HepG2 (cell line): ENCODE measurements at regions not wholly inside any gene's neighbourhood (a gene's known extent, or its start where the extent isn't known, plus 50 kb on each side); places are given as distances from the start of the nearest gene placed in this dataset.

ENCODE experiments used
- BCL3 ChIP-seq: sonication (generic); formaldehyde crosslinking; IDR thresholded peaks from 2 replicates; pipeline ENCODE4 v1.5.1; 2020; ENCODE audit warnings: mild to moderate bottlenecking, missing genetic modification reagents, moderate library complexity
- CREB3 ChIP-seq: sonication (generic); formaldehyde crosslinking; IDR thresholded peaks from 2 replicates; pipeline ENCODE4 v1.5.0; 2020; ENCODE audit warnings: missing genetic modification reagents
- EP300 ChIP-seq, 3 experiments: sonication (generic) in 1 of 3; formaldehyde crosslinking in 1 of 3; IDR thresholded peaks; 2 replicates each; pipeline versions ENCODE4 v1.5.1 to v1.6.1; 2011 to 2020; ENCODE audit warnings: low read depth in 2 of 3, low read length in 2 of 3, borderline replicate concordance in 1 of 3, improper control_type of control experiment in 1 of 3, mild to moderate bottlenecking in 1 of 3, missing genetic modification reagents in 1 of 3, moderate library complexity in 1 of 3
- FOXP1 ChIP-seq, 2 experiments: fragments of 450-650 bp in 1 of 2; IDR thresholded peaks; 2 replicates each; pipeline ENCODE4 v1.6.1; 2017 to 2018; ENCODE audit warnings: antibody characterized with exemption in 1 of 2
- HOXD1 ChIP-seq: sonication (generic); formaldehyde crosslinking; IDR thresholded peaks from 2 replicates; pipeline ENCODE4 v1.5.0; 2020; ENCODE audit warnings: missing genetic modification reagents
- KLF6 ChIP-seq: IDR thresholded peaks from 2 replicates; pipeline ENCODE4 v1.8.0; 2016; ENCODE audit warnings: missing biosample characterization, missing genetic modification reagents
- PATZ1 ChIP-seq: sonication (generic); formaldehyde crosslinking; IDR thresholded peaks from 2 replicates; pipeline ENCODE4 v1.4.0; 2020; ENCODE audit warnings: missing genetic modification reagents
- PRMT3 ChIP-seq: sonication (generic); formaldehyde crosslinking; IDR thresholded peaks from 2 replicates; pipeline ENCODE4 v1.8.1; 2022; ENCODE audit warnings: low read depth, mild to moderate bottlenecking, moderate library complexity, missing genetic modification reagents, borderline replicate concordance
- RFX1 ChIP-seq: fragments of 450-650 bp; IDR thresholded peaks from 2 replicates; pipeline ENCODE4 v1.6.1; 2017
- SOX6 ChIP-seq, 2 experiments: fragments of 450-650 bp in 1 of 2; sonication (generic) in 1 of 2; formaldehyde crosslinking in 1 of 2; IDR thresholded peaks; 2 replicates each; pipeline versions ENCODE4 v1.4.0 to v1.6.1; 2017 to 2020; ENCODE audit warnings: antibody characterized with exemption in 1 of 2, mild to moderate bottlenecking in 1 of 2, missing genetic modification reagents in 1 of 2
- TAF1 ChIP-seq: sonication (generic); formaldehyde crosslinking; IDR thresholded peaks from 2 replicates; pipeline ENCODE4 v1.4.0; 2020; ENCODE audit warnings: missing genetic modification reagents
- TBP ChIP-seq: sonication (generic); formaldehyde crosslinking; IDR thresholded peaks from 2 replicates; pipeline ENCODE4 v1.5.0; 2020; ENCODE audit warnings: missing genetic modification reagents
- TCF7 ChIP-seq: sonication (generic); IDR thresholded peaks from 2 replicates; pipeline ENCODE4 v1.6.1; 2016; ENCODE audit warnings: antibody characterized with exemption, low read depth
- ZBTB7B ChIP-seq: sonication (generic); formaldehyde crosslinking; IDR thresholded peaks from 2 replicates; pipeline ENCODE4 v1.4.0; 2020; ENCODE audit warnings: missing genetic modification reagents
- ZFP62 ChIP-seq: sonication (generic); formaldehyde crosslinking; IDR thresholded peaks from 2 replicates; pipeline ENCODE4 v1.4.0; 2020; ENCODE audit warnings: missing genetic modification reagents
- ZMYM2 ChIP-seq: sonication (generic); formaldehyde crosslinking; IDR thresholded peaks from 2 replicates; pipeline ENCODE4 v1.8.0; 2022; ENCODE audit warnings: mild to moderate bottlenecking, missing genetic modification reagents
- ZMYM3 ChIP-seq: sonication (generic); formaldehyde crosslinking; IDR thresholded peaks from 2 replicates; pipeline ENCODE4 v1.5.1; 2020; ENCODE audit warnings: mild to moderate bottlenecking, missing genetic modification reagents
- ZNF354B ChIP-seq: sonication (generic); formaldehyde crosslinking; IDR thresholded peaks from 2 replicates; pipeline ENCODE4 v1.8.0; 2022; ENCODE audit warnings: mild to moderate bottlenecking, missing genetic modification reagents
- ZNF746 ChIP-seq: sonication (generic); formaldehyde crosslinking; IDR thresholded peaks from 2 replicates; pipeline ENCODE4 v1.8.0; 2022; ENCODE audit warnings: mild to moderate bottlenecking, missing genetic modification reagents
- ZNF768 ChIP-seq: sonication (generic); formaldehyde crosslinking; IDR thresholded peaks from 2 replicates; pipeline ENCODE4 v1.4.0; 2020; ENCODE audit warnings: missing genetic modification reagents

GRCh38 chr10:78966844-78967488, 101.8 kb upstream of the ZMIZ1 start (continued):
- TF ChIP-seq EP300 (IDR thresholded peaks at IDR 0.05; ENCODE audit: low read depth in 2 of 2, low read length in 2 of 2), result 0 out of 4 replicates have a peak, but pooled peaks of 1 of the 2 experiments have one; percentile 30
- no peak for TF ChIP-seq EP300 (CRISPR knock-in tag; IDR thresholded peaks at IDR 0.05; ENCODE audit: borderline replicate concordance)
- no peak for TF ChIP-seq KLF6 (CRISPR knock-in tag)
- TF ChIP-seq PATZ1 (CRISPR knock-in tag), result peak; percentile 45; the same call in 1 of the 2 replicates
- TF ChIP-seq TAF1, result no peak
- no peak for TF ChIP-seq SOX6 (IDR thresholded peaks at IDR 0.05)
- TF ChIP-seq SOX6 (CRISPR knock-in tag; IDR thresholded peaks at IDR 0.05), result no peak
- 0 out of 2 replicates have a peak, but pooled peaks have one; percentile 20 for TF ChIP-seq ZMYM3 (CRISPR knock-in tag)
- no peak for TF ChIP-seq BCL3
- TF ChIP-seq PRMT3 (CRISPR knock-in tag), result no peak
- no peak for TF ChIP-seq TBP (CRISPR knock-in tag)
- TF ChIP-seq RFX1, result no peak
- 0 out of 2 replicates have a peak, but pooled peaks have one; percentile 29 for TF ChIP-seq ZNF746 (CRISPR knock-in tag)
- no peak for TF ChIP-seq ZNF354B (CRISPR knock-in tag)
- no peak for TF ChIP-seq CREB3 (CRISPR knock-in tag)
- no peak for TF ChIP-seq HOXD1 (CRISPR knock-in tag)
- TF ChIP-seq ZNF768 (CRISPR knock-in tag), result peak; percentile 21; the same call in 1 of the 2 replicates
- TF ChIP-seq ZMYM2 (CRISPR knock-in tag), result 0 out of 2 replicates have a peak, but pooled peaks have one; percentile 46
- TF ChIP-seq ZBTB7B (CRISPR knock-in tag), result no peak
- TF ChIP-seq TCF7, result peak; percentile 58; the same call in 1 of the 2 replicates
- TF ChIP-seq FOXP1 (IDR thresholded peaks at IDR 0.05), result no peak
- TF ChIP-seq FOXP1 (CRISPR knock-in tag; IDR thresholded peaks at IDR 0.05), result no peak
- no peak for TF ChIP-seq ZFP62 (CRISPR knock-in tag)
